ENCODE measurements at regions not wholly inside any gene's neighbourhood (a gene's known extent, or its start where the extent isn't known, plus 50 kb on each side); places are given as distances from the start of the nearest gene placed in this dataset.

DNA sequence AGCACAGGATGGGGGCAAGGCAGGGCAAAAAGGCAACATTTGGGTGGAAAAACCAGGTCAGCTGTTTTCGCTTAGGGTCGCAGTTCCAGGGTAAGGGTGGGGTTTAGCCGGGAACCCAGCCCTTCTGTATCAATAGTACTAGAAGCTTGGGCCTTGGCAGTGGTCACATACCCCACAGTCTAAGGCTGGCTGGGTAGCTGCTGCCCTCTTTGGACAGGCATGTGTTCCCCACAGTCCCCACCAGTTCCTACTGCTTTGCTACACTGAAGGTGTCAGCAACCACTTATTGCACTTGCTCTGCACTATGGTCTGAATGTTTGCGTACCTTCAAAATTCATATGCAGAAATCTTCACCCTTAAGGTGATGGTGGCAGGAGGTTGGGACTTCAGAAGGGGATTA lies 349.8 kb downstream of the LTN1 start:
- Histone ChIP-seq H3K27me3 (no peaks in the 10 kb centered on the region), H3K9me3 (no peaks in the 10 kb centered on the region), H3K4me1 (no peaks in the 10 kb centered on the region), H3K36me3 (no peaks in the 10 kb centered on the region), H3K4me3 (no peak overlapping the region), H3K27ac (no peak overlapping the region)
- 86 to 91% methylated on average over 4 of the region's 4 CpGs for WGBS, 2 donors
- TF ChIP-seq POLR2A (IDR thresholded peaks at IDR 0.05) = no peak
- ATAC-seq (ENCODE audit: low FRiP score in 2 of 2) = no peak
- no peak for DNase-seq

DNA sequence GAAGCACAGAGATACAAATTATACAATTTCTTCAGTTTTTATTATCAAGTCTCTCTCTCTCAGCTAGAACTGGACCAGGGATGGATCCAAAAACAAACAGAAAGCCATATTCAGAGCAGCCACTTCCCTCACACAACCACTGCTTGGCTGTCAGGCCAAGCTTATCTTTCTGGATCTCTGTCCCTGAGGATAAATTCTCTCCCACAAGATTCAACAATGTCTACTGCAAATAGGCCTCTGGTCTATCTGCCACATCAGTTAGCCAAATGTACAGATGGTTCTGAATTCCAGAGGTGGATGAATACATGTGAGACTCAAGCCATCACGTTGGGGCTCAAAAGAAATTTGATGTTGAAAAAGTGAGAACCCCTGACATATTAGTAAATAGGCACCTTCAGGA lies 350.9 kb downstream of the LTN1 start:
- Histone ChIP-seq H3K27ac (no peak overlapping the region), H3K36me3 (no peaks in the 10 kb centered on the region), H3K27me3 (no peaks in the 10 kb centered on the region), H3K9me3 (no peaks in the 10 kb centered on the region), H3K4me3 (no peak overlapping the region), H3K4me1 (no peaks in the 10 kb centered on the region)
- ATAC-seq (ENCODE audit: low FRiP score in 2 of 2) = no peak
- TF ChIP-seq POLR2A (IDR thresholded peaks at IDR 0.05) (no peak), POLR2AphosphoS5 (IDR thresholded peaks at IDR 0.05) (no peak), EP300 (IDR thresholded peaks at IDR 0.05) (no peak)
- TF ChIP-seq, protein P1, sequence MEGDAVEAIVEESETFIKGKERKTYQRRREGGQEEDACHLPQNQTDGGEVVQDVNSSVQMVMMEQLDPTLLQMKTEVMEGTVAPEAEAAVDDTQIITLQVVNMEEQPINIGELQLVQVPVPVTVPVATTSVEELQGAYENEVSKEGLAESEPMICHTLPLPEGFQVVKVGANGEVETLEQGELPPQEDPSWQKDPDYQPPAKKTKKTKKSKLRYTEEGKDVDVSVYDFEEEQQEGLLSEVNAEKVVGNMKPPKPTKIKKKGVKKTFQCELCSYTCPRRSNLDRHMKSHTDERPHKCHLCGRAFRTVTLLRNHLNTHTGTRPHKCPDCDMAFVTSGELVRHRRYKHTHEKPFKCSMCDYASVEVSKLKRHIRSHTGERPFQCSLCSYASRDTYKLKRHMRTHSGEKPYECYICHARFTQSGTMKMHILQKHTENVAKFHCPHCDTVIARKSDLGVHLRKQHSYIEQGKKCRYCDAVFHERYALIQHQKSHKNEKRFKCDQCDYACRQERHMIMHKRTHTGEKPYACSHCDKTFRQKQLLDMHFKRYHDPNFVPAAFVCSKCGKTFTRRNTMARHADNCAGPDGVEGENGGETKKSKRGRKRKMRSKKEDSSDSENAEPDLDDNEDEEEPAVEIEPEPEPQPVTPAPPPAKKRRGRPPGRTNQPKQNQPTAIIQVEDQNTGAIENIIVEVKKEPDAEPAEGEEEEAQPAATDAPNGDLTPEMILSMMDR (IDR thresholded peaks at IDR 0.05) = no peak
- 61 to 84% methylated on average over 1 of the region's 1 CpG for WGBS, 2 donors
- no peak for DNase-seq

DNA sequence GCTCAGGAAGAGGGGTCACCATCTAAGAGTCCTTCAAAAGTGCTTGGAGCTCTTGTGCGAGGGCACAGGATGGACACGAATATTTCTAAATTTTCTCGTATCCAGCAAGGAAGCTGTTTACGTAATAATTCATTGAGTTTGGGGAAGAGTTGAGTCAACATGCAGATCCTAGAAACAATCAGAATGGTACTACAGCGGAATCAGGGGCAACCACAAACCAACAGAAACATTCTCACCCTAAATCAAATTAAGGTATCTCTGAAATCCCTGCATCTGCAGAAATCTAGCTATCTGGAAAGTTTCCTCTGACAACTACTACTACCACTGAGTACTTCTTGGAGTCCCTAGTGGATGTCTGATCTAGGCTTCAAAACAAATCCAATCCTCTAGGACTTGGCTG lies 352.4 kb downstream of the LTN1 start:
- Histone ChIP-seq H3K27me3 (no peaks in the 10 kb centered on the region), H3K27ac (no peak overlapping the region), H3K36me3 (no peaks in the 10 kb centered on the region), H3K4me1 (no peaks in the 10 kb centered on the region), H3K4me3 (no peak overlapping the region), H3K9me3 (no peaks in the 10 kb centered on the region)
- ATAC-seq (ENCODE audit: low FRiP score in 2 of 2) (no peak), DNase-seq (no peak)
- WGBS, 2 donors = 73% methylated on average over 5 of the region's 5 CpGs
- TF ChIP-seq POLR2AphosphoS5 (IDR thresholded peaks at IDR 0.05) (no peak), EP300 (IDR thresholded peaks at IDR 0.05) (no peak), POLR2A (IDR thresholded peaks at IDR 0.05) (no peak)
- TF ChIP-seq, protein P1 (IDR thresholded peaks at IDR 0.05) = no peak

DNA sequence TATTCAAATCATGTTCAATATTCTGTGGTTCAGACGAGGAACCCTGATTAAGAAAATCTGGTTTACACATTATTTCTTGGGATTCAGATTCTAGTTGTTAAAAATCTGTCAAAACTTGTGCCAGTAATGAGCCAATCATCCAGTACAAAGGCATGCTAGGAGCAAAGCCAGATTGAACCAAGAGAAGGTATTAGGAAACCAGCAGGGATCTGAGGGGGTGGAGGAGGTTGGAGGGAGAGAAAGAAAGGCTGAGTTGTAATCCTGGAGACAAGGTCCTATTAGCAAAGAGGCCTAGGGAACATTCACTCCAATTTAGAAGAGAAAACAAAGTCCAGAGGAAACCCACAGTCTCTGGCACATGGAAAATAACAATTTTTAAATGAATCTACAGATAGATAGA lies 352.9 kb downstream of the LTN1 start:
- DNase-seq (no peak), ATAC-seq (ENCODE audit: low FRiP score in 2 of 2) (no peak)
- WGBS, 2 donors = 72 to 83% methylated on average over 1 of the region's 1 CpG
- Histone ChIP-seq H3K9me3 (no peaks in the 10 kb centered on the region), H3K27me3 (no peaks in the 10 kb centered on the region), H3K4me1 (no peaks in the 10 kb centered on the region), H3K27ac (no peak overlapping the region), H3K36me3 (no peaks in the 10 kb centered on the region), H3K4me3 (no peak overlapping the region)
- TF ChIP-seq EP300 (IDR thresholded peaks at IDR 0.05) = no peak
- no peak for TF ChIP-seq POLR2A (IDR thresholded peaks at IDR 0.05)
- TF ChIP-seq, protein P1 (IDR thresholded peaks at IDR 0.05) = no peak
- TF ChIP-seq POLR2AphosphoS5 (IDR thresholded peaks at IDR 0.05) = no peak

DNA sequence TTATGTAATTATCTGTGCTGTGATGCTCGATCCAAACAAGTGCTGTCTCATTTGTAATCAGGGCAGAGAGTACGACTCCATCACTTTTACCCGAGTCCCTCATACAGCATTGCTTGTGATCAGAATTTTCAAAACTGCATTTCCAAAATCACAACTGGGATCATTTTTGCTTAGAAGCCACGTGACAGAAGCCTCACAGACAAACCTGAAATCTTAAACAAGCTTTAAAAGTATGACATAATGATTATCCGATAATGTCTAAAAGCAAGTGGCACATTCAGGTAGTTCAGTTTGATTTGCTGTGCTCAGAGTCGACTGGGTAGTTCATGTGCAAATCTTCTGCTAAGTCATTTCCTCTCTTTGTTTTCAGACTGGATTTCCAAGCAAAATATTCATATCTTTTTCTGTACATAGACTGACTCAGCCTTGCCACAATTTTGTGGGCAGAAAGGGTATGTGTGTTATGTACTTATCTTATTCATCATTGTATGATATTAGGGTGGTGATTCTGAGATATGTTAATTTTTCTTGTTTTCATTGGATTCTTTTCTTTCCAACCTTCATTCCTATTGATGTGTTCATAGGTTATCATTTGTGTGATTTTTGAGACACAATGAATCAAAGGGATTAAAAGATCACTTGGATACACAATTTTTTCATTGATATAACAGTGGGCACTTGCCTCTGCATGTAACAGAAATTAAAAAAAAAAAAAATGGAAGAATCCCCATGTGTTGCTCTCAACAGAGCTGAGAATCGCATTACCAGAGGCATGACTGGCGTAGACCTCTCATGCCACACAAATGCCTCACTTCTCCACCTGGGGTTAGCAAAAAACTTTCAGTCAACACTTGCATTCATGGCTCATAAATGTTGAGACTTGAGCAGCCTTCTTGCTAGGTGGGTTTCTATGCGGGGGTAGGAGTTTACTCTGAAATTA lies 355.7 kb downstream of the LTN1 start:
- H3K4me1 ChIP-seq = peaks cover 0 to 7% (median 0%) of the 10 kb centered on the region in 4 donors
- WGBS, 2 donors = 71 to 74% methylated on average over 9 of the region's 9 CpGs
- H3K36me3 ChIP-seq = no peaks in the 10 kb centered on the region
- H3K27me3 ChIP-seq = no peaks in the 10 kb centered on the region
- no peak for DNase-seq
- no peak overlapping the region for H3K4me3 ChIP-seq
- TF ChIP-seq, protein P1 (IDR thresholded peaks at IDR 0.05) = no peak
- no peaks in the 10 kb centered on the region for H3K9me3 ChIP-seq
- no peak for ATAC-seq (ENCODE audit: low FRiP score in 2 of 2)
- H3K27ac ChIP-seq = no peak overlapping the region
